GM23338 (cell line): ENCODE measurements at regions not wholly inside any gene's neighbourhood (a gene's known extent, or its start where the extent isn't known, plus 50 kb on each side); places are given as distances from the start of the nearest gene placed in this dataset.

Experiments used
- ATAC-seq: fragments of 200-7000 bp; cut with Tn5 transposase; 3 replicates; pipeline ENCODE4 v1.9.1; 2020
- DNase-seq: peaks from one replicate; pipeline ENCODE4 v3.0.0-alpha.2; 2015; ENCODE audit warnings: low spot score
- H2AFZ ChIP-seq: fragments of 200-600 bp; sonication (generic); 2 replicates; pipeline ENCODE4 v1.8.0; 2016; ENCODE audit warnings: antibody characterized with exemption, mild to moderate bottlenecking, moderate library complexity
- H3F3A ChIP-seq: fragments of 200-600 bp; sonication (generic); replicated peaks from 2 replicates; pipeline ENCODE4 v1.8.0; 2017; ENCODE audit warnings: antibody characterized with exemption, mixed run types, low read depth
- H3K27ac ChIP-seq: fragments of 200-600 bp; sonication (generic); 2 replicates; pipeline ENCODE4 v1.6.1; 2016; ENCODE audit warnings: low read depth
- H3K27me3 ChIP-seq: fragments of 200-600 bp; sonication (generic); 2 replicates; pipeline ENCODE4 v1.8.0; 2016; ENCODE audit warnings: mild to moderate bottlenecking, mixed run types, moderate library complexity; ENCODE audit not compliant: insufficient read depth
- H3K36me3 ChIP-seq: fragments of 200-600 bp; sonication (generic); 2 replicates; pipeline ENCODE4 v1.8.0; 2016; ENCODE audit warnings: mild to moderate bottlenecking; ENCODE audit not compliant: insufficient read depth
- H3K4me1 ChIP-seq: fragments of 200-600 bp; sonication (generic); 2 replicates; pipeline ENCODE4 v1.8.0; 2016; ENCODE audit warnings: mild to moderate bottlenecking, moderate library complexity; ENCODE audit not compliant: insufficient read depth
- H3K4me2 ChIP-seq: fragments of 200-600 bp; sonication (generic); 2 replicates; pipeline ENCODE4 v1.7.1; 2017; ENCODE audit warnings: mixed run types
- H3K4me3 ChIP-seq: fragments of 200-600 bp; sonication (generic); 2 replicates; pipeline ENCODE4 v1.6.1; 2016; ENCODE audit warnings: mixed run types
- H3K79me2 ChIP-seq: fragments of 200-600 bp; sonication (generic); replicated peaks from 2 replicates; pipeline ENCODE4 v1.8.0; 2017; ENCODE audit warnings: mild to moderate bottlenecking; ENCODE audit not compliant: insufficient read depth
- H3K9me2 ChIP-seq: fragments of 200-600 bp; sonication (generic); 2 replicates; pipeline ENCODE4 v1.8.0; 2017; ENCODE audit not compliant: insufficient read depth
- H4K20me1 ChIP-seq: fragments of 200-600 bp; sonication (generic); replicated peaks from 2 replicates; pipeline ENCODE4 v1.8.0; 2017; ENCODE audit warnings: mild to moderate bottlenecking; ENCODE audit not compliant: insufficient read depth
- H3K27ac Mint-ChIP-seq: 2 replicates; pipeline ENCODE4 v1.8.0; 2020; ENCODE audit warnings: inconsistent platforms, mild to moderate bottlenecking, moderate library complexity, mixed read lengths
- H3K27me3 Mint-ChIP-seq: 3 replicates; pipeline ENCODE4 v1.8.0; 2022; ENCODE audit warnings: low read depth, mild to moderate bottlenecking, moderate library complexity, mixed read lengths, inconsistent platforms; ENCODE audit not compliant: insufficient read depth, poor library complexity
- H3K36me3 Mint-ChIP-seq: 3 replicates; pipeline ENCODE4 v1.8.0; 2021; ENCODE audit warnings: low read depth, mild to moderate bottlenecking, inconsistent platforms, moderate library complexity, mixed read lengths
- H3K4me1 Mint-ChIP-seq: 3 replicates; pipeline ENCODE4 v1.8.0; 2020; ENCODE audit warnings: mild to moderate bottlenecking, inconsistent platforms, mixed read lengths
- H3K4me3 Mint-ChIP-seq: 3 replicates; pipeline ENCODE4 v1.8.0; 2021; ENCODE audit warnings: moderate library complexity, mild to moderate bottlenecking, inconsistent platforms, mixed read lengths
- H3K9me3 Mint-ChIP-seq: 3 replicates; pipeline ENCODE4 v1.8.0; 2020; ENCODE audit warnings: moderate library complexity, mild to moderate bottlenecking, inconsistent platforms, mixed read lengths
- CREB1 ChIP-seq: fragments of 250-450 bp; sonication (Bioruptor Pico); IDR thresholded peaks from 2 replicates; pipeline ENCODE4 v1.5.0; 2020; ENCODE audit warnings: low read depth, mild to moderate bottlenecking, moderate library complexity
- CTCF ChIP-seq, 2 experiments: fragments of 200-600 bp in 1 of 2; sonication (generic) in 1 of 2; conservative IDR thresholded peaks; 2 replicates each; pipeline versions ENCODE4 v1.5.1 to v1.6.1; 2016 to 2017; ENCODE audit warnings: antibody characterized with exemption in 2 of 2, low read depth in 2 of 2, mild to moderate bottlenecking in 2 of 2, moderate library complexity in 1 of 2
- EZH2 ChIP-seq: fragments of 200-600 bp; sonication (generic); IDR thresholded peaks from one replicate; pipeline ENCODE4 v1.8.0; 2017; ENCODE audit warnings: antibody characterized with exemption, mild to moderate bottlenecking, low read depth; ENCODE audit not compliant: unreplicated experiment
- EZH2phosphoT487 ChIP-seq: fragments of 200-600 bp; sonication (generic); IDR thresholded peaks from one replicate; pipeline ENCODE4 v1.8.1; 2018; ENCODE audit warnings: antibody characterized with exemption; ENCODE audit not compliant: unreplicated experiment
- JUNB ChIP-seq: IDR thresholded peaks from one replicate; pipeline ENCODE4 v1.6.1; 2016; ENCODE audit warnings: antibody characterized with exemption; ENCODE audit not compliant: unreplicated experiment
- NANOG ChIP-seq: IDR thresholded peaks from 2 replicates; pipeline ENCODE4 v1.6.1; 2016; ENCODE audit warnings: antibody characterized with exemption, borderline replicate concordance
- POLR2AphosphoS5 ChIP-seq: IDR thresholded peaks from 2 replicates; pipeline ENCODE4 v1.6.1; 2016; ENCODE audit warnings: antibody characterized with exemption, low read depth
- STAT1 ChIP-seq: IDR thresholded peaks from one replicate; pipeline ENCODE4 v1.6.1; 2016; ENCODE audit warnings: antibody characterized with exemption; ENCODE audit not compliant: unreplicated experiment
- ZNF114 ChIP-seq: fragments of 250-450 bp; sonication (Bioruptor Pico); IDR thresholded peaks from 2 replicates; pipeline ENCODE4 v1.5.0; 2020; ENCODE audit warnings: mild to moderate bottlenecking, moderate library complexity
- ZNF331 ChIP-seq: fragments of 250-450 bp; sonication (Bioruptor Pico); IDR thresholded peaks from 2 replicates; pipeline ENCODE4 v1.5.0; 2020; ENCODE audit warnings: low read depth, mild to moderate bottlenecking, moderate library complexity
- ZNF462 ChIP-seq: fragments of 250-450 bp; sonication (Bioruptor Pico); IDR thresholded peaks from 2 replicates; pipeline ENCODE4 v1.5.0; 2020; ENCODE audit warnings: mild to moderate bottlenecking, moderate library complexity
- TF ChIP-seq, protein P1 (sequence below): IDR thresholded peaks from 2 replicates; pipeline ENCODE4 v1.6.1; 2016; ENCODE audit warnings: antibody characterized with exemption
- TF ChIP-seq, protein P2 (sequence below): IDR thresholded peaks from one replicate; pipeline ENCODE4 v1.6.1; 2018; ENCODE audit warnings: antibody characterized with exemption; ENCODE audit not compliant: unreplicated experiment

- Histone ChIP-seq H3K4me2 (no peak overlapping the region), H3K36me3 (no peaks in the 10 kb centered on the region; the same call in 1 of the 2 replicates), H3K79me2 (no peaks in the 10 kb centered on the region), H3K4me1 (peaks cover 24% of the 10 kb centered on the region), H4K20me1 (no peaks in the 10 kb centered on the region), H3K27me3 (no peaks in the 10 kb centered on the region), H2AFZ (no peak overlapping the region), H3K4me3 (no peak overlapping the region), H3F3A (no peaks in the 10 kb centered on the region), H3K27ac (no peak overlapping the region), H3K9me2 (peaks cover 3% of the 10 kb centered on the region)
- TF ChIP-seq NANOG: no peak
- TF ChIP-seq ZNF462 (CRISPR knock-in tag): no peak
- TF ChIP-seq POLR2AphosphoS5: no peak
- TF ChIP-seq ZNF114 (CRISPR knock-in tag): no peak
- TF ChIP-seq, protein P1, sequence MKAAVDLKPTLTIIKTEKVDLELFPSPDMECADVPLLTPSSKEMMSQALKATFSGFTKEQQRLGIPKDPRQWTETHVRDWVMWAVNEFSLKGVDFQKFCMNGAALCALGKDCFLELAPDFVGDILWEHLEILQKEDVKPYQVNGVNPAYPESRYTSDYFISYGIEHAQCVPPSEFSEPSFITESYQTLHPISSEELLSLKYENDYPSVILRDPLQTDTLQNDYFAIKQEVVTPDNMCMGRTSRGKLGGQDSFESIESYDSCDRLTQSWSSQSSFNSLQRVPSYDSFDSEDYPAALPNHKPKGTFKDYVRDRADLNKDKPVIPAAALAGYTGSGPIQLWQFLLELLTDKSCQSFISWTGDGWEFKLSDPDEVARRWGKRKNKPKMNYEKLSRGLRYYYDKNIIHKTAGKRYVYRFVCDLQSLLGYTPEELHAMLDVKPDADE: no peak
- TF ChIP-seq, protein P2, sequence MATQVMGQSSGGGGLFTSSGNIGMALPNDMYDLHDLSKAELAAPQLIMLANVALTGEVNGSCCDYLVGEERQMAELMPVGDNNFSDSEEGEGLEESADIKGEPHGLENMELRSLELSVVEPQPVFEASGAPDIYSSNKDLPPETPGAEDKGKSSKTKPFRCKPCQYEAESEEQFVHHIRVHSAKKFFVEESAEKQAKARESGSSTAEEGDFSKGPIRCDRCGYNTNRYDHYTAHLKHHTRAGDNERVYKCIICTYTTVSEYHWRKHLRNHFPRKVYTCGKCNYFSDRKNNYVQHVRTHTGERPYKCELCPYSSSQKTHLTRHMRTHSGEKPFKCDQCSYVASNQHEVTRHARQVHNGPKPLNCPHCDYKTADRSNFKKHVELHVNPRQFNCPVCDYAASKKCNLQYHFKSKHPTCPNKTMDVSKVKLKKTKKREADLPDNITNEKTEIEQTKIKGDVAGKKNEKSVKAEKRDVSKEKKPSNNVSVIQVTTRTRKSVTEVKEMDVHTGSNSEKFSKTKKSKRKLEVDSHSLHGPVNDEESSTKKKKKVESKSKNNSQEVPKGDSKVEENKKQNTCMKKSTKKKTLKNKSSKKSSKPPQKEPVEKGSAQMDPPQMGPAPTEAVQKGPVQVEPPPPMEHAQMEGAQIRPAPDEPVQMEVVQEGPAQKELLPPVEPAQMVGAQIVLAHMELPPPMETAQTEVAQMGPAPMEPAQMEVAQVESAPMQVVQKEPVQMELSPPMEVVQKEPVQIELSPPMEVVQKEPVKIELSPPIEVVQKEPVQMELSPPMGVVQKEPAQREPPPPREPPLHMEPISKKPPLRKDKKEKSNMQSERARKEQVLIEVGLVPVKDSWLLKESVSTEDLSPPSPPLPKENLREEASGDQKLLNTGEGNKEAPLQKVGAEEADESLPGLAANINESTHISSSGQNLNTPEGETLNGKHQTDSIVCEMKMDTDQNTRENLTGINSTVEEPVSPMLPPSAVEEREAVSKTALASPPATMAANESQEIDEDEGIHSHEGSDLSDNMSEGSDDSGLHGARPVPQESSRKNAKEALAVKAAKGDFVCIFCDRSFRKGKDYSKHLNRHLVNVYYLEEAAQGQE: no peak
- TF ChIP-seq CTCF (conservative IDR thresholded peaks at IDR 0.05; ENCODE audit: low read depth in 2 of 2): no peak
- TF ChIP-seq JUNB: no peak
- TF ChIP-seq EZH2: no peak
- TF ChIP-seq EZH2phosphoT487: no peak
- TF ChIP-seq CREB1 (CRISPR knock-in tag): no peak
- TF ChIP-seq ZNF331: no peak
- no peak for TF ChIP-seq STAT1
- no peaks in the 10 kb centered on the region for H3K36me3 Mint-ChIP-seq
- H3K27me3 Mint-ChIP-seq: peaks cover 4% of the 10 kb centered on the region
- H3K9me3 Mint-ChIP-seq: no peaks in the 10 kb centered on the region
- no peak for DNase-seq
- H3K4me3 Mint-ChIP-seq: no peak overlapping the region
- H3K27ac Mint-ChIP-seq: no peak overlapping the region
- ATAC-seq: no peak
- peaks cover 23% of the 10 kb centered on the region for H3K4me1 Mint-ChIP-seq
These were observed 121.0 kb upstream of the ARGLU1 start for GRCh38 chr13:106688940-106689339.
